GM19025 (cell line): ENCODE measurements at regions not wholly inside any gene's neighbourhood (a gene's known extent, or its start where the extent isn't known, plus 50 kb on each side); places are given as distances from the start of the nearest gene placed in this dataset.
"Not testable (repeated sequence)": the region's sequence is repeated elsewhere in the genome, so short reads cannot be mapped to it uniquely, and the experiment has no call there.

Source experiments
- ATAC-seq: cut with Tn5 transposase; IDR thresholded peaks from one replicate; pipeline ENCODE4 v1.9.1; 2021; ENCODE audit warnings: mild to moderate bottlenecking, low read depth, moderate library complexity; ENCODE audit not compliant: unreplicated experiment

- no peak for ATAC-seq
Observed at GRCh38 chr4:186775902-186776301, 52.2 kb upstream of the FAT1 start.

DNA sequence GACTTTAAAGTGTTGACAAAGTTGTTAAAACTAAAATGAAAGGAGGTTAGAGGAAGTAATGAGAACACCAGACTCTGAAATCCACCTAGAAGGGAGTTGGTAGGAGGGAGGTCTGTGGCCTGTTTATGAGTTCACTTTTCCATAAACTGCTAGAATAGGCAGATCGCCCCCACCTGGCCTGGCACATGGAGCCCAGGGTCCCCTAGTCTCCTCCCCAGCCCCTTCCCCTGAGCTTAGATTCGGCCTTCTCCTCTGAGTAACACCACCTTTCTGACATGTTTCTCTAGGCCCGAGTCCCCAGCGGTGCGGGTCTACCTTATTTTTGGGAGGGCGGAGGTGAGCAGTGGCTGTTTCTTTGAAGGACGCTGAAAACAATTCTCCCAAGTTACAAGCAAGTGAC, 54.5 kb upstream of the FAT1 start:
- ATAC-seq, result no peak

DNA sequence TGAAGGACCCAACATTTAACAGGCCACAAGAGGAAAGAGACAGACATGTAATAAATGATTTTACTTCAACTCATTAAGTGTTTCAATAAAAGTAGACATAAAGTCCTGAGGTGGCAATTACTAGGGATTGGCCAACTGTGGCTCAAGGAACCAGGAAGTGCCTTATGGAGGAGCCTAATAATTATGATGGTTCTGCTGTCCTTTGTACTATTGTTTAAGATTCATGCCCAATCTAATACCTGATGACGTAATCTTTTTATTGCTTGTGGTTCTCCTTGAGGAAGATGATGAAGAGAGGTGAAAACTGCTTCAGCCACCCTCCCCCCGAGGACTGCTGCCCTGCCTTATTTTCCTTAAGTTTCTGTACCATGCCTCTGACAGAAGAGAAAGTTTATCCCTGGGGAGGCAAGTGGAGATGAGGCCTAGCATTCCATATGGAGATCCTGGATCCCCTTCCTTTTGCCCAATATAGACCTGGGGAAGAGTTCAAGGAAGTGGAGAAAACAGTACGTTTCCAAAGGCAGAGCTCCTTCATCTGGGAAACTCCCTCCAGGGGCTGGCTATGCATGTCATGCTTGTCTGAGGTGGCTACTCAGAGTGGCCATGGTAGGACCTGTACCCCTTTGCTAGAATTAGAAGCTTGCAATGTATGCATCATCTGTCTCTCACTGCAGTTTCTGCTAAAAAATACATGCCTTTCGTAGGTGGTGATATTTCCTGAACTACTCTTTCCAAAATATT, 56.8 kb upstream of the FAT1 start:
- no peak for ATAC-seq

DNA sequence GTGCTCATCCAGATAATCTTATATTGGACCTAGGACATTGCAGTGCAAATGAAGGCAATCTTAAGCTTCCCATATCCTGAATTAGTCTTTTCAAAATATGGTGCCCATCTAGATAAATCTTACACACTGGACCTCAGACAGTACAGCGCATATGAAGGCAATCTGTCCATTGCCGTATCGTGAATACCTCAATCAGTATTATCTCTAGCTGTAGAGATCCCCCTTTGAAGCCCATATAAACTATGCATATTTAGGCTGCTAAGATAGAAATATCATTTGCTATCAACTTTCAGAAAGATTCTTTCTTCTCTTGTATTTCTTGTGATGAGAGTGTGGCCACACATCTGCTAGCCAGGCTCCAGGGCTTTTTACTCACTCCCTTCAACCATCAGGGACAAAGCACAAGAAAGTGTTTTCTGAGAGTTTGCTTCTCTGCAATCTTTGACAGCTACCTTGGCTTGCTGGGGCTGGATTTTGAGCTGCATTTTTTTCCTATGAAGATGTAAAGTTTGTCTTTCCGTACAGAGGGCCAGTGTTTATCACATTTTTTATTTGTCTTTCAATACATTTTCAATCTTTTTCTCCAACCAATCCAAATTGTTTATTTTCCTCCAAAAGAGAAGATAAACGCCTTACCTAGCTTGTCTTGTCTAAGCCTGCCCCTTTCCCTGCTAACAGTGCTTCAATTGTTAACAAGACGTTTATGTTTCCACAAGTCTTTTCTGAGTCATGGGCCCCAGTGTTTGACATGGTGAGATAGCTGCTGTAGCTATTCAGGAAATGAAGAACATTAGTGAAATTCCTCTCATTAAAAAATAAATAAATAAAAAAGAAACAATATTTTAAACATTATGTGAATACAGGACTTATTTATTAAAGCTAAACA, 57.6 kb upstream of the FAT1 start:
- ATAC-seq, result no peak

- ATAC-seq, result no peak
Observed at GRCh38 chr4:186782302-186782701, 58.6 kb upstream of the FAT1 start.

GRCh38 chr4:186787536-186787935, 63.9 kb upstream of the FAT1 start:
- no peak for ATAC-seq

DNA sequence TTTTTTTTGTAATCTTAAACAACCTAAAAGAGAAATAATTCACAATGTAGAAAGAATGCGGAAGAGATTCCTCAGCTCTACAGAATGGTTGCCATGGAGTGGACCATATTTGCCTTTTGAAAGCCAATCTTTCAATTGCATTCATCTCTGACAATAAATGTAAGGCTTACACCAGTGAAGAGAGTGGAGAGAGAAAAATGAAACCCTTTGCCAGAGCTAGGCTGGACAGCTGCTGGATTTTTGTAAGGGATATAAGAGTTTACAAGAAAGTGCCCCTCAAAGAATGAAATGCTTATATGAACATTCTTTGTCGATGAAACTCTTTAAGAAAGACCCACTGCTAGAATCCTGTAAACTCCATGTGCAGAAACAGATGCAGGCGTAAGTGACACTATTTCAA, 66.0 kb upstream of the FAT1 start:
- ATAC-seq, result no peak

GRCh38 chr4:186790630-186791029, 67.0 kb upstream of the FAT1 start:
- no peak for ATAC-seq

DNA sequence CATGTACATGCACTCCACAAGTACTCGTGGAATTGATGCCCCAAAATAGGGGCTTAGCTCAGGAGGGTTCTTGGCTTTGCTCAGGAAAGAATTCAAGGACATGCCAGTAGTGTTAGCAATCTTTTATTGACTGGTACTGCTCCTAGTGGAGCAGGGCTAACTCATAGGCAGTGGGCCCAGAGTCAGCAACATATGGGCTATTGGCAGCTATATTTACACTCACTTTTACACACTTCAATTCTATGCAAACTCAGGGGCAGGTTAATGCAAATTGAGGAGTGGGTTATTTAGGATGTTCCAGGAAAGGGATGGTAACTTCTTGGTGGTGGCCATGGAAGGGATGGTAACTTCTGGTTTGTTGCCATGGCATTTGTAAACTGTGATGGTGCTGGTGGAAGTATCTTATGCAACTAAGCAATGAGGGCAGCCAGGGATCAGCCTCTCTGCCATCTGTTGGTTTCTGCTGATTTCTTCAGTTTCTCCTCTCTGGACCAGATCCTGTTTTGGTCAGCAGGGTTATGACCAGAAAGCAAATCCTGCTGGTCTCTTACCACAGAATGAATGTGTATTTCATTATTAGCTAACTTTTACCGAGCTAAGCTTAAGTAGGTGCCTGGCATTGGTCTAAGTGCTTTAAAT, 69.2 kb upstream of the FAT1 start:
- no peak for ATAC-seq

- ATAC-seq, result no peak
Observed at GRCh38 chr4:186798951-186799659, 75.4 kb upstream of the FAT1 start.

- ATAC-seq, result no peak
Observed at GRCh38 chr4:186805020-186805820, 81.6 kb upstream of the FAT1 start.

GRCh38 chr4:186805917-186806316, 82.3 kb upstream of the FAT1 start:
- not testable (repeated sequence) for ATAC-seq

GRCh38 chr4:186806679-186807421, 83.2 kb upstream of the FAT1 start:
- no peak for ATAC-seq

- ATAC-seq, result no peak
Observed at GRCh38 chr4:186807808-186808629, 84.4 kb upstream of the FAT1 start.

GRCh38 chr4:186808630-186809018, 85.0 kb upstream of the FAT1 start:
- no peak for ATAC-seq

DNA sequence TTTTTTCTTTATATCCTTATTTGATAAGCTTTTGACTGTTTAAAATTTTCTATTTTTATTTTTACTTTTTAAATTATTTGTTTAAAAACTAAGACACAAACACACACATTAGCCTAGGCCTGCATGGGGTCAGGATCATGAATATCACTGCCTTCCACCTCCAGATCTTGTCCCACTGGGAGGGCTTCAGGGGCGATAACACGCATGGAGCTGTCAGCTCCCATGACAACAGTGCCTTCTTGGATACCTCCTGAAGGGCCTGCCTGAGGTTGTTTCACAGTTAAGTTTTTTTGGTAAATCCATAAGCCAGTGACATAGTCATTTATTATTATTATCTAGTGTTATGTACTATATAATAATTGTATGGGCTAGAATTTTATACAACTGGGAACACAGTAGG, 85.4 kb upstream of the FAT1 start:
- ATAC-seq, result no peak

- no peak for ATAC-seq
Observed at GRCh38 chr4:186810613-186811150, 87.0 kb upstream of the FAT1 start.

DNA sequence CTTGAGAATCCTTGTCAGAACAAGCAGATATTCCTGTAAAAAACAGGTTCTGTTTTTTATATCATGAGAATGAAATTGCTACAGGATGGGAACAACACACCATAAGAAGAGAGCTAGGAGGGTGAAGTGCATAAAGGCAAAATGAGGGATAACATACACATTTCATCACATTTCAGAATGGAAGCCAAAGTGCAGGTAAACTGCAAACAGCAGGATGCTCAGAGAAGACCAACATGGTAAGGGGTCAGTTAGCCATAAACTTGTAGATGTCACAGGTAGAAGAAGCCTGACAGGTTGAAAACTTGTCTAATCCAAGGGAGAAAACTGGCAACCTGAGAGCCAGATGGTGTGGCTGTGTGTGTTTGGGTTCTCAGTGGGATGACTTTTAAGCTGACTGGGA, 88.9 kb upstream of the FAT1 start:
- ATAC-seq, result no peak
